ENCODE measurements at regions not wholly inside any gene's neighbourhood (a gene's known extent, or its start where the extent isn't known, plus 50 kb on each side); places are given as distances from the start of the nearest gene placed in this dataset.
"Not testable (repeated sequence)": the region's sequence is repeated elsewhere in the genome, so short reads cannot be mapped to it uniquely, and the experiment has no call there.

DNA sequence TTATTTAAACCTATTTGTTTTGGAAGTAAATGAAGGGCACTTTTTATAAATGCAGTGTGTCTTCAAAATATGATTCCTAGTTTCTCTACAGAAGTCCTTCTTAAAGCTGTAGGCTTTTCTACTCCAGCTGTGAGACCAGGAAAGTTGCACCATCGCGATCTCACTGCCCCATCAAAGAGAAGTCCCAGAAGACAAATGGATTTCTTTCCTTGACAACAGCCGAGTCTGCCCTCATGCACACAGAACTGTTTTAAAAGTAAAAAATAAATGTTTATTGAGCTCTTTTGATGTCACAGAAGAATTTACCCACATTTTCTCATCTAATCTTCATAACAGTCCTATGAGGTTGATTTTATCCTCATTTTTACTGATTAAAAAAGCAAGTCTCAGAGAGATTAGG, 324.4 kb upstream of the NT5E start:
- DNase-seq = no peak

DNA sequence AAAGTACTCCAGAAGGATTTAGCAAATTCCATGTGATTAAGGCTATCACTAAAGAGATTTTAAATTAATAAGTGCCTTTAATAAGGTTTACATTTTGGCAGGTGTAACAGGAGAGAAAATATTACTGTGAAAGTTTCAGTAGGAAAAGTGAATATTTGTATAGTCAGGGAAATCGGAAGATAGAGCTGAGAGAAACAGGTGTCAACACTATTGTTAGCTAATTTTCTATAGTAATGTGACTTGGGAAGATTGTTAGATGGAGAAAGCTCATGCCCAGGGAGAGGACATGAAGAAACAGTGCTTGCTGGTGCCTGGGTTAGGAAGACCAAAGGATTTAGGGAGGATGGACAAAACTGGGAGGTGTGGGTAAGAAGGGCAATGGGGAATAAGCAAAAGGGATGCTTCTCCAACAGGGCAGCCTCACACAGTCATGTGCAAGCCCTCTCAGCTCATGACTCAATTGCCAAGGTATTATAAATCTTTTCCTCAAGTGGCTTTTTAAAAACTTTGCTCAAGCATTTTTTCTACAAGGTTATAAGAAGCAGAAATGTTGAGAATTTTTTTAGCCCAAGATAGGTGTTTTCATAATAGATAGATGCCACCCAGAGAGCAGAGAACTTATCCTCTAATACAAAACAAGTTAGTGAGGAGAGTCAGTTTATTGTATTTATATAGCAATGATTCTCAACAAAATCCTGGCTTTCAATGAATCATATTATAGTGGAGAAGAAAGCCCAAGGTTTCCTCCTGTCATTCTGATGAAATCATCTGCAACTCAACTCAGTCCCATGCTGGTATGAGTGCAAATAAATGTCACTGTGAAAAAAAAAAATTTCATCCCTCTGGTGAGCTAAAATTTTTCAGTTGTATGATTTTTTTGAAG, 325.2 kb upstream of the NT5E start:
- DNase-seq = no peak

- no peak for DNase-seq
These were observed 328.7 kb upstream of the NT5E start for GRCh38 chr6:85121158-85121557.

- DNase-seq = no peak
These were observed 331.1 kb upstream of the NT5E start for GRCh38 chr6:85118652-85119235.

- DNase-seq = no peak
These were observed 331.6 kb upstream of the NT5E start for GRCh38 chr6:85118233-85118632.

DNA sequence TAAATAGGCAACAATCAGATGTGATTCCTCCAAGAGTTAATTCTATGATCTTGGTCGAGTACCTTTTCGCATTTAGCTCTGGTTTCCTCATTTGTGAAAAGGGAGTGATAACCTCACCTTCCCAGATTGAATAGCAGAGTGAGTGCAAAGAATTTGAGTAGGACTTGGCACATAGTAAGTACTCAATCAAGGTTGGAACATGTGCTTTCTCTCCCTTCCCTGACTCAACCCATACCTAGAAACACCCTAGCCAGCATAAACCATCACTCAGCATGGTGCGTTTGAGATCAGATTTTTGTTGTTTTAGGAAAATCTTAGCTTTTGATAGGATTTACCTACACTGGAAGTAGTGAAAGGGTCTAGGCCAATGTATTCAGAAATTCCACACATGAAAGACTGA, 333.4 kb upstream of the NT5E start:
- no peak for DNase-seq

DNA sequence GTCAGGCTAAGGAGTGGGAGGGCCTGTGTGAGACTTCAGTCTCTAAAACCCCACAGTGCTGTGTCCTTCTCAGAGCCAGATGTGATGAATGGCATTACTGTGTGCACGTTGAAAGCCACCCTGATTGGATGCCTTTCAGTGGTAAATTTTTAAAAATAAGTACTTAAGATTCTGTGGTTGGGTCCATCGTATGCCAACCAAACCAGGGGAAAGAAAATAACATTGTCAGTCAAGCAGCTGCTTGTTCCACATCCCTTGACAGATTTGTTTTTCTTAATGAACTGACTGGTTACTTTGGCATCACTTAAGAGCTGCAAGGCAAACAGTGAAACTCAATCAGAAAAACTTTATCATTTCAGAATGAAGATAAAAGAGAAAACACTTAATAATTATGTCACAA, 334.0 kb upstream of the NT5E start:
- no peak for DNase-seq

GRCh38 chr6:85115376-85115775, 334.5 kb upstream of the NT5E start:
- no peak for DNase-seq

DNA sequence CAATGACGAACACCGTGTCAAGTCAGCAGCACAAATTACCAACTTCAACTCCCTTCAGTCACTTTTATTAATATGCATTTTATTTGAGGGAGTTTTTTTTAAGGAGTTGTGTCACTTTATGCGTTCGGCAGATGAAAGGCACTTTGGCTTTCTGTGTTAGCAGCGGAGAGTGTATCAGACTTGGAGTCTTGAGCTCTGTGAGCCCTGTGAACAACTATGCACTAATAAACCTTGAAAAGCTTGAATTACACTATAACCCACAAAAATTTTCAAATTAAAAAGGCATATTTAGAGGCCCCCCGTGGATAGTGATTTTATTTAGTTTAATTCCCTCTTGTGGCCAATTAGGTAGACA, 335.3 kb upstream of the NT5E start:
- DNase-seq = no peak

- no peak for DNase-seq
These were observed 335.8 kb upstream of the NT5E start for GRCh38 chr6:85113934-85114580.

DNA sequence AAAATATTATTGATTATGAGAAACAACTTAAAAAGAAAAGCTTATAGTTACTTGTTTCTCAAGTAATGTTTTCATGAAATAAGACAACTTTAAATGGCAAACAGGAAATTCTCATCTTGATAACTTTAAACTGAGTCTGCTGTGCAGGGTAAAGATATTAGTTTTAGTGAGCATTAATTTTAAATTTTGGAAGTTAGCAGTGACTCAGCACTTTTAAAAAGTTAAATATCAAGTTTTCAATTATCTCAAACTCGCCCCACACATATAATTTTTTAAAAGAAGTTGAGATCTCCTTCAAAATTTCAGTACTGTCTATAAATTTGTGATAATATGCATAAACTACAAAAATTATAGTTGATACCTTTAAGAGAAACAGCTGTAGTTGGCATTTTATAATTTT, 337.3 kb upstream of the NT5E start:
- no peak for DNase-seq

DNA sequence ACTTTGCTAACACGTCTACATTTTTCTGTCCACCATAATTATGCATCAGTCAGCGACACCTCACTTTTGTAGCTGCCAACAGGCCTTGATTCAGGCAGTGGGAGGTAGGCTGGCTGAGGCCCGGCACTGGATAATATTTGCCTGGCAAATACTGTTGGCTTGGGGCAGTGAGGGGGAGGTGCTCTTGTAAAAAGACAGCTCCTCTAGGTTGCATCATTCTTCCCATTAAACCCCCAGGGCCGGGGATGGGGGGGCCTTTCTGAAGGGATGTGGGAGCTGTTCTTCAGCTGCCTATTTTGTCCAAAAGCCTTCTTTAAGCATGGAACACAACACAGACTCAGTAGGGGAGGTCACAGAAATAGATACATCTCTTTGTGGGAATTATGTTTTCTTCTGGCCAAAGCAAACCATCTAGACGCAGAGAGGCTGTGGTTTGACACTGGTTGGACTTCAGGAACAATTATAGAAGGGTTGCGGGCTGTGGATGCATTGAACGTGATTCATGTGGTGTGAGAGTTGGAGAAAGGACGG, 338.3 kb upstream of the NT5E start:
- no peak for DNase-seq

DNA sequence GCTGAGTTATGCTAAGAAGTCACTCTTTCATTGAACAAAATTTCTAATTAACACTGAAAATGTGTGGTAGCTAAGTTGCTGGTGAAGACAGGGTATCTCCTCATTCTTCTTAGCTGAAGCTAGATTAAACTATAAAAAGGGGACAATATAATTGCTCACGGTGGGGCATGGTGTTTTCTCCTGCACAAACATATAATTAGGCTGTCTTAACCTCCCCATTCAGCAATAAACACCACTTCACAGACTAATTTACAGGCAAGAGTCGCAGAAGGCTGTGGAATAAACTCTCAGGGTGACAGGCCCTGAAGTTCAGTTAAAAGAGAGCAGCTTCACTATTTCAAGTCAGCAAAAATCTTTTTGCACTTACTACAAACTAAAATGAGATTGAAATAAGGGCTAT, 338.9 kb upstream of the NT5E start:
- no peak for DNase-seq

GRCh38 chr6:85107701-85108100, 342.2 kb upstream of the NT5E start:
- DNase-seq = no peak

- no peak for DNase-seq
These were observed 332.6 kb upstream of the TBX18 start for GRCh38 chr6:85096976-85097375.

DNA sequence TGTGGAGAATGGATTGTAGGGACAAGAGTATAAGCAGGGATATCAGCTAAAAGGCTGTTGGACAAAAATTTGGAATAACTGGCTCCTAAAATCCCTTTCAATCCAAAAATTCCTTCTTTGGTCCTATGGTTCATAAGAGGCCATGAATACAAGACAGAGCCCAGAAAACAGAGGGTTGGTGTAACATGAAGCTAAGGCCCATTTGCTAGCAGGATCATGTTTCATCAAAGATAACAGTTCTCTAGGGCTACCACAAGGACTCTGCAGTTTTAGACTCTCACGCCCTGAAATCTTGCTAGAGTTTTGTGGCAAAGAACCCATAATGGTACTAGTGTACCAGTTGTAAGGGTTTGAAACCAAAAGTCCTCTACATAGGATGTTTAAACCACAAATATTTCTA, 327.8 kb upstream of the TBX18 start:
- no peak for DNase-seq

DNA sequence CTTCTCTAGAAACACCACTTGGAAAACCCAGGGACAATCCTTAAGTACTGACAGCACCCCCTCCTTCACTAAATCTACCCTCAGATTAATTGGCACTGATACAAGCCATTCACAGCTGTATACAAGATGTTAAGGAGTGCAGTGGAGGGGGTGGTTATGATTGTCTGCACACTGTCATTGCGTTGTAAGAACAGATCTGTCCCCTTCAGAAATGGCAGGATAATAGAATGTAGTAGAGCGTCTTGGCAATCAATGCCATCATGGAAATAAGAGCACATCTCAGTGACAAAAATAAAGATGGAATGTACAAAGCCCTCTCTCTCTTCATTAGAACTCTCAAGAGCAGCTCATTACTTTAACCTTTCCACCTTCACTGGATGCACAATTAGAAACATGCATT, 324.9 kb upstream of the TBX18 start:
- DNase-seq = no peak

DNA sequence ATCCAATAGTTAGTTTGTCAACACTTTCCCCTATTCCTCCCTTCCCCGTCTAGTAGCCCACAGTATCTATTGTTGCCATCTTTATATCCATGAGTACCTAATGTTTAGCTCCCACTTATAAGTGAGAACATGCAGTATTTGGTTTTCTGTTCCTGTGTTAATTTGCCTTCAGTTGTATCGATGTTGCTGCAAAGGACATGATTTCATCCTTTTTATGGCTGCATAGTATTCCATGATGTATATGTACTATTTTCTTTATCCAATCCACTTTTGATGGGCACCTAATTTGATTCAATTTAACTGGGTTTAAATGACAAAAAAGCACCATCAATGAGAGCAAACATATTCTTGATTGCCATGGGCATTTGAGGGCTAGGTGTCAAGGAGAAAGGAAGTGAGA, 321.5 kb upstream of the TBX18 start:
- DNase-seq = no peak

GRCh38 chr6:85081102-85081501, 316.7 kb upstream of the TBX18 start:
- DNase-seq = no peak

DNA sequence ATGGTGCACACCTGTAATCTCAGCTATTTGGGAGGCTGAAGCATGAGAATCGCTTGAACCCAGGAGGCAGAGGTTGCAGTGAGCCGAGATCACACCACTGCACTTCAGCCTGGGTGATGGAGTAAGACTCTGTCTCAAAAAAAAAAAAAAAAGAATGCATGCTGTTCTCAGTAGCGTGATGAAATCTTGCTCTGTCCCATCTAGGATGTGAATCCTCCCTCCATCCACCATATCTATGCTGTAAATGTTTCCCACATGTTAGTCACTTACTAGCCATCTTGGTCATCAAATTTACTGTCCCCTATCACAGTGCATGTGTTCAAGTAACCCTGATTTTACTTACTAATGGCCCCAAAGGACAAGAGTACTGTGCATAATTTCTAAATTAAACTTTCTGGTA, 315.4 kb upstream of the TBX18 start:
- DNase-seq = no peak

- DNase-seq = no peak
These were observed 313.7 kb upstream of the TBX18 start for GRCh38 chr6:85078058-85078457.

DNA sequence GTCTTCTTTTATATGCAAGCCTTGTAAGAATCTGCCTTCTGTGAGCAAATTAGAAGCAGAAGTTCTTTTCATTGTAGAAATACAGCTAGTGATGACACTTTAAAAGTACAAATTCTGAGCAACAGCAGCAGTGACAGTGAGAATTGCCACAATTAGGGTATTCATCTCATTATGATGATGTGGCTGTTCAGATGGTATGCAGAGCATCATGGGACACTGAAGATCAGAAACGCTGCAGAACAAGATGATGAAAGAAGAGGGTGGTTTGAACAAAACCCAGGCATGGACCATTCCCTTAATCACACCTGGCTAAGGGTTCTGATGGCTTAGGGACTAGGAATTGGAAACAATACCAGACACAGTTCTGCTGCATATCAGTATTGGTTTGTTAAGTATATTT, 312.7 kb upstream of the TBX18 start:
- no peak for DNase-seq

DNA sequence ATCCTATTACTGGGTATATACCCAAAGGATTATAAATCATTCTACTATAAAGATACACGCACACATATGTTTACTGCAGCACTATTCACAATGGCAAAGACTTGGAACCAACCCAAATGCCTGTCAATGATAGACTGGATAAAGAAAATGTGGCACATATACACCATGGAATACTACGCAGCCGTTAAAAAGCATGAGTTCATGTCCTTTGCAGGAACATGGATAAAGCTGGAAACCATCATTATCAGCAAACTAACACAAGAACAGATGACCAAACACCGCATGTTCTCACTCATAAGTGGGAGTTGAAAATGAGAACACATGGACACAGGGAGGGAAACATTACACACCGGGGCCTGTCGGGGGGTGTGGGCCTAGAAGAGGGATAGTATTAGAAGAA, 307.4 kb upstream of the TBX18 start:
- DNase-seq = not testable (repeated sequence)

DNA sequence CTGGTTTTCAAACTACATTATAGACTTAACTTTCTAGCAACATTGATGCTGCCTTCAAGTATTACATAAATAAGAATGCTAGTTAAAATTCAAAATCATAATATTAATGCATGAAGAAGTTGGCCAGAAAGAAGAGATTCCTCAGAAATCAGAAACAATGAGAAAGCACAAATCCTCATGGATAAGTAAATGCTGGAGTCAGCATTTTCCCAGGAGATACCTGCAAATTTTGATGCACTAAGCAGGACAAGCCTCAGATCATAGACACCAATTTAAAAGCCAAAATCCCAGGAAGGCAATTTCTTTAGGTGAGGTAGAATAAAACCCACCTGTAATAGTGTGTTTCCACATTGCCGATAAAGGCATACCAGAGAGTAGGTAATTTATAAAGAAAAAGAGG, 305.2 kb upstream of the TBX18 start:
- DNase-seq = no peak

Measured in CD4-positive, alpha-beta T cell treated with Interleukin-21 for 1 hour (primary cell).